HL-60 (cell line): ENCODE measurements at regions not wholly inside any gene's neighbourhood (a gene's known extent, or its start where the extent isn't known, plus 50 kb on each side); places are given as distances from the start of the nearest gene placed in this dataset.

Experiments used
- CTCF ChIP-seq: IDR thresholded peaks from one replicate; pipeline ENCODE4 v1.5.1; 2011; ENCODE audit warnings: low read length, control low read depth, inconsistent platforms; ENCODE audit not compliant: insufficient read depth
- REST ChIP-seq: IDR thresholded peaks from 2 replicates; pipeline ENCODE4 v1.6.1; 2012; ENCODE audit warnings: low read depth; ENCODE audit not compliant: insufficient replicate concordance

GRCh38 chr4:32226204-32226603, 1506.0 kb downstream of the PCDH7 start:
- no peak for TF ChIP-seq CTCF
- no peak for TF ChIP-seq REST
